Neural progenitor cell (in vitro differentiated cells): ENCODE measurements at regions not wholly inside any gene's neighbourhood (a gene's known extent, or its start where the extent isn't known, plus 50 kb on each side); places are given as distances from the start of the nearest gene placed in this dataset.
"Not testable (repeated sequence)": the region's sequence is repeated elsewhere in the genome, so short reads cannot be mapped to it uniquely, and the experiment has no call there.

ENCODE experiments used
- DNase-seq: peaks from one replicate; pipeline ENCODE4 v3.0.0-alpha.2; 2016; ENCODE audit warnings: low spot score
- H2AFZ ChIP-seq: fragments of 200-600 bp; sonication (generic); replicated peaks from 2 replicates; pipeline ENCODE4 v1.6.1; 2016; ENCODE audit warnings: antibody characterized with exemption
- H3F3A ChIP-seq: fragments of 200-600 bp; sonication (generic); 2 replicates; pipeline ENCODE4 v1.6.1; 2016; ENCODE audit warnings: antibody characterized with exemption, low read depth
- H3K27ac ChIP-seq: fragments of 200-600 bp; sonication (generic); 2 replicates; pipeline ENCODE4 v1.5.1; 2016; ENCODE audit warnings: mild to moderate bottlenecking
- H3K27me3 ChIP-seq: fragments of 200-600 bp; sonication (generic); 2 replicates; pipeline ENCODE4 v1.6.1; 2016; ENCODE audit warnings: mild to moderate bottlenecking, moderate library complexity
- H3K36me3 ChIP-seq: fragments of 200-600 bp; sonication (generic); 2 replicates; pipeline ENCODE4 v1.5.1; 2016
- H3K4me1 ChIP-seq: fragments of 200-600 bp; sonication (generic); 2 replicates; pipeline ENCODE4 v1.6.1; 2016; ENCODE audit warnings: mixed run types
- H3K4me2 ChIP-seq: fragments of 200-600 bp; sonication (generic); 2 replicates; pipeline ENCODE4 v1.6.1; 2016
- H3K4me3 ChIP-seq: fragments of 200-600 bp; sonication (generic); 2 replicates; pipeline ENCODE4 v1.5.1; 2016
- H3K79me2 ChIP-seq: fragments of 200-600 bp; sonication (generic); 2 replicates; pipeline ENCODE4 v1.6.1; 2016; ENCODE audit warnings: low read depth
- H3K9ac ChIP-seq: fragments of 200-600 bp; sonication (generic); 2 replicates; pipeline ENCODE4 v1.6.1; 2016
- H3K9me3 ChIP-seq: fragments of 200-600 bp; sonication (generic); 2 replicates; pipeline ENCODE4 v1.5.1; 2016; ENCODE audit warnings: low read depth
- H4K20me1 ChIP-seq: fragments of 200-600 bp; sonication (generic); 2 replicates; pipeline ENCODE4 v1.6.1; 2016; ENCODE audit warnings: low read depth
- H3K27ac Mint-ChIP-seq: 3 replicates; pipeline ENCODE4 v1.8.0; 2021; ENCODE audit warnings: mixed read lengths
- H3K27me3 Mint-ChIP-seq: 2 replicates; pipeline ENCODE4 v1.8.0; 2022; ENCODE audit warnings: low read depth, mild to moderate bottlenecking, inconsistent platforms, moderate library complexity, mixed read lengths; ENCODE audit not compliant: insufficient read depth
- H3K36me3 Mint-ChIP-seq: 3 replicates; pipeline ENCODE4 v1.8.0; 2021; ENCODE audit warnings: mixed read lengths
- H3K4me1 Mint-ChIP-seq: 3 replicates; pipeline ENCODE4 v1.8.0; 2021; ENCODE audit warnings: mixed read lengths
- H3K4me3 Mint-ChIP-seq: 3 replicates; pipeline ENCODE4 v1.8.0; 2021; ENCODE audit warnings: mild to moderate bottlenecking, moderate library complexity, mixed read lengths
- H3K9me3 Mint-ChIP-seq: 3 replicates; pipeline ENCODE4 v1.8.0; 2020; ENCODE audit warnings: mixed read lengths
- CTCF ChIP-seq: fragments of 200-600 bp; sonication (generic); IDR thresholded peaks from 2 replicates; pipeline ENCODE4 v1.5.1; 2017; ENCODE audit warnings: antibody characterized with exemption, mild to moderate bottlenecking
- EZH2 ChIP-seq: fragments of 200-600 bp; sonication (generic); IDR thresholded peaks from 2 replicates; pipeline ENCODE4 v1.6.1; 2017; ENCODE audit warnings: antibody characterized with exemption, mild to moderate bottlenecking, moderate library complexity
- EZH2phosphoT487 ChIP-seq: fragments of 200-600 bp; sonication (generic); IDR thresholded peaks from 2 replicates; pipeline ENCODE4 v1.6.1; 2017; ENCODE audit warnings: antibody characterized with exemption

DNA sequence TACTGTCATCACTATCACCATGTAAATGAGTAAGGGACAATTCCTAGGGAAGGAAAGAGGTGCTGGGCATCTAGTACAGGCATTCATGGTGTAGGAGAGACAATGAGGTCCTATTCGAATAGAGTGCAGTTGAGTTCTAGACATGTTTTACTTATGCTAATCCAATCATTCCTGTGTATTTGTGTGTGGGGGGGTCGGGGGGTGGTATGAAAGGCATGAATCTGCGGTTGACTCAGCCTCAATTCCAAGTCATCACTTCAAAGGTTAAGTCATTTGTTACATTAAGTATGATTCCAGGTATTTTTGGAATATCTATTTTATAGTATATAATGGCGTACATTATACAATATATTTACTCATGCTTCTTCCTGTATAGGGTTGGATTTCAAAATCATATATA is 163.1 kb upstream of the GALNT15 start:
- Histone ChIP-seq H3K27ac (no peak overlapping the region), H3K36me3 (no peaks in the 10 kb centered on the region), H3K79me2 (no peaks in the 10 kb centered on the region), H2AFZ (no peak overlapping the region), H3K27me3 (no peaks in the 10 kb centered on the region), H3K9ac (no peak overlapping the region), H3K4me1 (no peaks in the 10 kb centered on the region), H3K9me3 (no peaks in the 10 kb centered on the region), H3K4me3 (no peak overlapping the region), H3K4me2 (no peak overlapping the region), H3F3A (no peaks in the 10 kb centered on the region), H4K20me1 (no peaks in the 10 kb centered on the region)
- Mint-ChIP-seq H3K4me3 (no peak overlapping the region), H3K4me1 (no peaks in the 10 kb centered on the region), H3K36me3 (no peaks in the 10 kb centered on the region), H3K9me3 (peaks cover 8% of the 10 kb centered on the region), H3K27me3 (no peaks in the 10 kb centered on the region), H3K27ac (no peak overlapping the region)
- DNase-seq: no peak
- TF ChIP-seq EZH2 (no peak), CTCF (no peak), EZH2phosphoT487 (no peak)

DNA sequence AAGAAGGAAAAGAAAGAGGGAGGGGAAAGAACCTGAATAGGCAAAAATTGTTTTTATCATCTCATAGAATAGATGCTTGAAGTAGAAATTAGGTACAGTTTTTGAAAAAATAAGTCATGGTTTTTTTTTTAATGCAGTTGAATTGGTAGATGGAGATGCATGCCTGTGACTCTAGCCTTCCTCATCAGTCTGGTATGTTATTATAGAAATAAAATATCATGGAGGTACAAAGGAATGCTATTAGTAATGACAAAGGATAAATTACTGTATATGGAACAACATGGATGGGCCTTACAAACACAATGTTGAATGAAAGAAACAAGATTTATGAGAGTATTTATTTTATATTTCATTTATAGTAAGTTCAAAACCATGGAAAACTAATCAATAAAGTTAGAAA is 162.4 kb upstream of the GALNT15 start:
- H3K9me3 ChIP-seq: no peaks in the 10 kb centered on the region
- no peak overlapping the region for H3K27ac Mint-ChIP-seq
- no peak overlapping the region for H2AFZ ChIP-seq

GRCh38 chr3:16013568-16013967 is 160.9 kb upstream of the GALNT15 start:
- Histone ChIP-seq H3F3A (no peaks in the 10 kb centered on the region), H3K4me2 (no peak overlapping the region), H3K27ac (no peak overlapping the region), H3K79me2 (no peaks in the 10 kb centered on the region), H4K20me1 (no peaks in the 10 kb centered on the region), H3K4me1 (peaks cover 3% of the 10 kb centered on the region), H3K9ac (no peak overlapping the region), H3K27me3 (no peaks in the 10 kb centered on the region), H3K36me3 (no peaks in the 10 kb centered on the region), H3K9me3 (no peaks in the 10 kb centered on the region), H2AFZ (no peak overlapping the region), H3K4me3 (no peak overlapping the region)
- TF ChIP-seq EZH2 (no peak), EZH2phosphoT487 (no peak), CTCF (no peak)
- Mint-ChIP-seq H3K4me1 (no peaks in the 10 kb centered on the region), H3K4me3 (no peak overlapping the region), H3K27ac (no peak overlapping the region), H3K36me3 (no peaks in the 10 kb centered on the region), H3K9me3 (no peaks in the 10 kb centered on the region), H3K27me3 (no peaks in the 10 kb centered on the region)
- no peak for DNase-seq

More for the DNA sequence above, 162.4 kb upstream of the GALNT15 start:
- Histone ChIP-seq H3F3A (no peaks in the 10 kb centered on the region), H3K36me3 (no peaks in the 10 kb centered on the region), H3K27ac (no peak overlapping the region), H3K9ac (no peak overlapping the region), H3K4me2 (no peak overlapping the region), H3K4me1 (peaks cover 2% of the 10 kb centered on the region), H3K27me3 (no peaks in the 10 kb centered on the region), H3K79me2 (no peaks in the 10 kb centered on the region), H3K4me3 (no peak overlapping the region), H4K20me1 (no peaks in the 10 kb centered on the region)
- no peak for DNase-seq
- H3K4me3 Mint-ChIP-seq: no peak overlapping the region
- TF ChIP-seq EZH2phosphoT487 (no peak), CTCF (no peak)
- H3K4me1 Mint-ChIP-seq: no peaks in the 10 kb centered on the region
- H3K36me3 Mint-ChIP-seq: no peaks in the 10 kb centered on the region
- H3K27me3 Mint-ChIP-seq: no peaks in the 10 kb centered on the region
- peaks cover 8% of the 10 kb centered on the region for H3K9me3 Mint-ChIP-seq

DNA sequence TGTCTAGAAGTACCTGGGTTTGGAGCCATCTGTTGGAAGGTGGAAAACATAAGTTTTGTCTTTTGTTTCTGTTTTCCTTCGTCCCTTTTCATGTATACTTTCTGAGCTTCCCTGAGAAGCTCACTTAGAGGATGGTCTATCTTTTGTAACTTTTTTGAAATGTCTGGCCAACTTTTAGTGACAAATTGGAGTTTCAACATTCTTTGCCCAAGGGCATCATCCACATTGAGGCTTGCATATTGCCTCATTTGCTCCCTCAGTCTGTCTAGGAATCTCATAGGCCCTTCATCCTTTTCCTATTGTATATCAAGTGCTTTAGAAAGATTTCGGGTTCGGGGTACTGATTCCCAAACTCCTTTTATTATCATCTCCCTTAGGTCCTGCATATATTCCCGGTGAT is 152.7 kb upstream of the GALNT15 start:
- not testable (repeated sequence) for H2AFZ ChIP-seq, H3K79me2 ChIP-seq, H3K9me3 Mint-ChIP-seq, H3K36me3 Mint-ChIP-seq, H3K4me3 ChIP-seq, H3K9me3 ChIP-seq, H3K36me3 ChIP-seq, H3K27me3 ChIP-seq, H4K20me1 ChIP-seq, H3F3A ChIP-seq, H3K27ac ChIP-seq, DNase-seq, H3K4me1 ChIP-seq, H3K4me2 ChIP-seq, H3K9ac ChIP-seq, H3K27ac Mint-ChIP-seq, H3K27me3 Mint-ChIP-seq, H3K4me3 Mint-ChIP-seq
- H3K4me1 Mint-ChIP-seq: peaks cover 20% of the 10 kb centered on the region

- H3K27me3 Mint-ChIP-seq, H3K4me3 Mint-ChIP-seq: not testable (repeated sequence)
- H3K4me1 Mint-ChIP-seq: peaks cover 22% of the 10 kb centered on the region
Observed at GRCh38 chr3:16023881-16024280, 150.6 kb upstream of the GALNT15 start.

More at GRCh38 chr3:16023881-16024280, 150.6 kb upstream of the GALNT15 start:
- H3K9me3 Mint-ChIP-seq, H3K36me3 Mint-ChIP-seq, H3K9me3 ChIP-seq, H3K27me3 ChIP-seq, H3K4me3 ChIP-seq, H4K20me1 ChIP-seq, H3K4me1 ChIP-seq, H3K36me3 ChIP-seq, H2AFZ ChIP-seq, DNase-seq, H3K27ac ChIP-seq, H3K9ac ChIP-seq, H3F3A ChIP-seq, H3K79me2 ChIP-seq, H3K4me2 ChIP-seq: not testable (repeated sequence)
- peak overlapping the region; percentile 16 for H3K27ac Mint-ChIP-seq
